ENCODE measurements at regions not wholly inside any gene's neighbourhood (a gene's known extent, or its start where the extent isn't known, plus 50 kb on each side); places are given as distances from the start of the nearest gene placed in this dataset.

DNA sequence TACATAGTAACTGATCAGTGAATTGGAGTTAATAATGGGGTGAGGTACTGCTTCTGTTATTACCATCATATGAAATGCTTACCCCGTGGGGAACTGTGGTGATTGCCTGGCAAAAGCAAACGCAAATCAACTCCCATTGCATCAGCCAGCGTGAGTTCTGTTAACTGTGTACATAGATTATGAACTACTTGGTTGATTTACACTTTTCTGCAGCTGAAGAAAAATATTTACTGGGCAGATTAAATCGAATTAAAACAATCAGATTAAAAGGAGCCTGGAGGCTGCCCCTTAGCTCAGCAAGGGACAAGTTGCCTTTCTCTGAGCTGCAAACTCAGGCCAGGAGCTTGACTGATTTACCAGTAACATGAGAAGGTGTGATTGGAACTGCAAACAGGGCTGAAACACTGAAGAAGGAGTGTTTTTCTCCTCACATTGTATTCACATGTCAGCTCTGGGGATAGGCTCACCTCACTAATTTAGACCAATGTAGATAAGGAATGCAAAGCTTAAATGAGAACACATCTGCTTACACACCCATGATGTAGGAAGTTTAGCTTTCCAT, 220.1 kb downstream of the OSR1 start:
- no peak for DNase-seq (ENCODE audit: low spot score)

DNA sequence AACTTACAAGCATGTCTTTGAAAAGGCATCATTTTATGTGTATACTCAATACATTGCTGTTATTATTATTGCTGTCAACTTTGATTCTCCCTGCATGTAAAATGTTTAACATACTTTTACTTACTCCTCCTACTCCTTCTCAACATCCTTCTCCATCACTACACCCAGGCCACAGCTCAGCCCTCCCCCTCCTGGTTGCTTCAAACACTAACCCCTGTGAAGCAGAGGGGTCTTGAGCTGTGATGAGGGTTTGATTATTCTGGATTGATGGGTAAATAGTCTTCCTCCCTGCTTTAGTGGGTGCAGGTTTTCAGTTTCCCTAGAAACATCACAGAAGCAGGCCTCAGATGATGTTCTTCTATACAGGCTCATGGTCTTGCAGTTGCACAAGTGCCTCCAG, 221.0 kb downstream of the OSR1 start:
- no peak for DNase-seq (ENCODE audit: low spot score)

DNA sequence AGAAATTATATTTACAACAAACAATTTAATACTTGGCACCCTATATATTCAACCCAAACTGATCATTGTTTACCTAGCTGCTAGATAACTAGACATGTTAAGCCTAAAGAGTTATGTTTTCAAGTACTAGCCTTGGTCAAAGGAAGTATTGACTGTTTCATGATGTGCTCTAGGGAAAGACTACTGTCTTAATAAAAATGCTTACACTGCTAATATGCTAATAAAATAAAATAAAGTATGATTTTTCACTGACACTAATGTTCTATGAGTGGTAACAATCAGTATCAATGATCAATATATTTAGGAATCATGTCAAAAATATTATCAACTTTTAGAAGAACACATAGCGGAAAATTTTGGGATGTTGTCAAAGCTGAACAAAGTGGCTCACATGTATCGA, 225.5 kb downstream of the OSR1 start:
- DNase-seq (ENCODE audit: low spot score): no peak

DNA sequence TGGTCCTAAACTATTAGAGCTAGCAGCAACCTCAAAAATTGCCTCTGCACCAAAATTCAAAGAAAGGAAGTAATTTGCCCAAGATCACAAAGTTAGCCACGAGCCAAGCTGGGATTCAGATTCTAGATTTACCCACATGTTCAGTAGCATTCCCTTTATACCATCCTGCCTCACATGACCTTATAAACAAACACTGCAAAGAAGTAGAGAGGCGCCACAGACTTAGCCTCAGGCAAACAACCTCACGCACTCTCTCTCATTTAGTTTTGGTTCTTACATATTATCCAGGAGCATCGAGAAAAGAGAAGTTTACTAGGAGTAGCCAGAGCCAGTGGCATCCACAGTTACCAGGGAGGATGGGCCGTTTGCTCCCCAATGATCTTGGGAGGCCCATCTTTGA, 226.6 kb downstream of the OSR1 start:
- DNase-seq (ENCODE audit: low spot score): no peak

DNA sequence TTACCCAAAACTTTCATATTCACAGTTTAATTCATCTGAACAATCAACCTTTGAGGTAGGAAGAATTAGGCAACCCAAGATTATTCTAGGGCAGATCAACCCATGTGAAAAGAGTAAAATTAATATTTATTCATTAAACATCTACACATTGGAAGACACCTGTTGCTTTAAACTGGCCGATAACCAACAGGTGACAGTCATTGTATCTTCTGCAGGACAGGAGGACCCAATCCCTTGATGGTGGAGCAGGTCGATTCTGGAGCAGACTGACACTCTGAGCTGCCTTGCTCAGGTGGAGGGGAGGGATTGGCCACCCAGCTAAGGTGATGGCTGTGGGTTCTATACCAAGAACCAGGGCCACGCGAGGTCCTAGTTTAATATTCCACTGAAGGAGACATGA, 230.3 kb downstream of the OSR1 start:
- DNase-seq (ENCODE audit: low spot score): no peak

DNA sequence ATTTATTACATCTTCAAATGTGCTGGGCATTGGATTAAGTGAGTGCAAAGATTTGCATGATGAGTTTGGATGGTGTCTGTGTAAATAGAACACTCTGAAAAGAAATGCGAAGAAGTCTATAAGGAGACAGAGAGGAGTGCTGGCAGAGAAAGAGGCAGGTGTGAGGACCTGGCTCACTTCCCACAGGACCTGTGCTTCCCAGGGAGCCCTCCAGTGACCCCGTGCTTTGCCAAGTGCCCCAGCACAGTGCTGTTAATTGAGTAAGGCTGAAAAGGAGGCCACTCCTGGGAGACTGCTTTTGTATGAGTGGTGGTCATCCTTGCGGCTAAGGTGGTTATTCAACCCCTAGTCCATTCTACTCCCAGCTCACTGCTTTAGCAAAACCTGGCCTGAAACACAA, 230.8 kb downstream of the OSR1 start:
- no peak for DNase-seq (ENCODE audit: low spot score)

DNA sequence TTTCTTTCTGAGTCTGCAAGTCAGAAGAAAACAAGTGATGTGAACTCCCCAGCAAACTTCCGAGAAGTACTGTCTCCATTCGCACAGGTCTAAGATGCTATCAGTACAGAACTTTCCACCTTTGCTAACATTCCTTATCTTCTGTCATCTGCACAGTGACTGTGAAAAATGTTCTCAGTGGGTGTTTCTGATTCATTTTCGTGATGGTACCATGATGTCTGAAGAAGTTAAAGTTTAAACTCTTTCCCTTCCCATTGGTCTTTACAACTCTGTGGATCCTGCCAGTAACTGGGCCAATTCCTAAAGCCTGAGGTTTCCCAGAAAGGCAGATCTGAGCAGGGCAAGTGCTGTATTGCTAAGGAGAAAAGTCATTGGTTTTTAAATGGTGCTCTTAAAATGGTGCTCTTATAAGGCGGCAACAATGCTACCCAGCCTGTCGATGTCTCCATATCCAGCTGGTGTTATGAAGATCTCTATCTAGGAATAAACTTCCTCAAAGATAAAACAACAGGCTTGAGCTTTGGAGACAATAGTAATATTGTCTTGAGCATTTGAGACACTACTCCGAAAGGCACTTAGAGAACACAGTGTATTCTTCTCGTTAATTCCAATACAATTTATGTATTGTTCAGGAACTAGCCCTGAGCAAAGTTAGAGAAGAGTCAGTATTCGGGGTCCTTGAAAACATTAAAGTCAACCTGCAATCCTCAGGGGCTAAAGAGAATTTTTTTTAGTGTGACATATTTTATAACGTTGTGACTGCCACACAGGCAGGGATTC, 232.3 kb downstream of the OSR1 start:
- DNase-seq (ENCODE audit: low spot score): no peak

DNA sequence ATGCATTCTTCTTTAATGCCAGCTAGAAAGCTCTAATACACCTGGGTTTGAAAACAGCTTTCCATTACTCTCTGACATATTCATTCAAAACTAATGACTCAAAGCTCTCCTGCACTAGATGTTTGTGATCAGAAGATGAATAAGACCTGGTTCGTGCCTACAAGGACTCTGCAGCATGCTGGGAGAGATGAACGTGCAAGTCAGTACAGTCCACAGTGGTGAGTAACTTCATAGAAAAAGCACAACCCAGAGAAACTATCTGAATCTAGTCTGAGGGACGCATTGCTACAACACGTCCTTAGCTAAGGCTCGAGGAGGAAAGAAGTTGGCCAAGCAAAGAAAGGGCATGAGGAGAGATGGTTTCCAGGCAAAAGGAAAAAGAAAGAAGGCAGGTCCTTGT, 234.3 kb downstream of the OSR1 start:
- DNase-seq (ENCODE audit: low spot score): no peak

DNA sequence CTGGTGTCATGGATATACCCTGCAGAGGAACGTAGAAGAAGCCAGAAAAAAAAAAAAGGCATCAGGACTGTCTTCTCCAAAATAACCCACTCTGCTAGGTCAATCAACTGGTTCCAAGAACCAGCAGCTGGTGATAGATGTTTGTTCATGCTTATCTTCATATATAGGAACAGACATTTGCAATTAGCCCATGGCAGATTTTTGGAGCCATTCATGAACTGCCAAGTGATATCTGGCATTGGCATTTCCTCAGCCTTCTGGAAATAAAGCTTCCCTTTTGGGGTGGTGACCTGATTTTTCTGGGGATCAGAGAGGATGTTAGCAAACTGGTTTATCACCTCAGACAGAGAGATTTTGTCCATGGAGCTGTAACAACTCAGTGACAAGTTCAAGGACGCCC, 234.9 kb downstream of the OSR1 start:
- no peak for DNase-seq (ENCODE audit: low spot score)

DNA sequence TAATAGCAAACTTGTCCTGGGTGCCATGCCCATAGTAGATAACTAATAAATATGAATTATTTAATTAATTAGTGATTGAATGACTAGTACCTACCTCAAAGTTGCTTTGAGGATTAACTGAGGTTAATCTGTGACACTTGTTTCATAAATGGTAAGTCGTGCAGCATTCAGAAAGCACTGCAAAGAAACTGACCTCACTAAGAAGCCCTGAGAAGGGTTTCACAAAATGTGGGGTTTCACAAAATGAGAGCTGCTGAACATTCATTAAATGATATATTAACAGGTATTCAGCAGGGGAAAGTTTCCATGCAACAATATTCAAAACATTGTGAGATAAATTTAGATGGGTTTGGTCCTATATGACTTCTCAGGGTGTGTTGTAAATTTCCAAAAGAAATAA, 236.2 kb downstream of the OSR1 start:
- no peak for DNase-seq (ENCODE audit: low spot score)

DNA sequence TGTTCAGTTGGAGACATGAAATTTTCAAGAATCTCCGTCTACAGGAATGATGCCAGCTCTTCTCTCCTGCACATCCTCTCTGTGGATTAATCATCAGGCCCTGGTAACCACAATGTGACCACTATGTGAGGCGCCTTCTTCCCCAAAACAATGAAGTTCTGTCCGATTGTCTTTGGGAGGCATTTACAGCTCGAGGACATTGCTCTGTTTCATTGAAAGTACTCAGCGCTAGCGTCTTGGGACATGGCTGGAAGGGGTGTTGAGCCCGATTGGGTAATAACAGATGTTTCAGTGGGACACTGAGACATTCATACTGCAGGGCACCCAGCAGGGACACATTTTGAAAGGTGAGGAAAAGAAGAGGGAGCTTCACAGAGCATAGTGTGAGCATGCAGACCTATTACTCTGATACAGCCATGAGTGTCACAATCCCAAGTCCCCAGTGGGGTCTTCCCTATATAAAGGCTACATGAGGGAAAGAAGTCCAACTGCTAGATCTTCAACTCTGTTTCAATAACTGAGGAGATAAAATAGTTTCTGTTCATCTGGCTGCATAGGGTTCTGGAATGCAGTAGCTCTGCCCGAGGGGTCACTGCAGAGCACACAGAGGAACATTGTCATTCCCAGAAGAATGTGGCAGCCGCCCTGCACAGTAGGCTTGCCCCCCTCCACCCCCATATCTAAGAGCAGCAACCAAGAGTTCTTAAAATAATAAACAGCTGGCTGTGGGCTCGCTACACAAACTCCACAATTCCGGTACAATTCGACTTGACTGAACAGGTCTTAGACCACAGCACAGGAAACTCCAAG, 237.3 kb downstream of the OSR1 start:
- DNase-seq (ENCODE audit: low spot score): no peak

DNA sequence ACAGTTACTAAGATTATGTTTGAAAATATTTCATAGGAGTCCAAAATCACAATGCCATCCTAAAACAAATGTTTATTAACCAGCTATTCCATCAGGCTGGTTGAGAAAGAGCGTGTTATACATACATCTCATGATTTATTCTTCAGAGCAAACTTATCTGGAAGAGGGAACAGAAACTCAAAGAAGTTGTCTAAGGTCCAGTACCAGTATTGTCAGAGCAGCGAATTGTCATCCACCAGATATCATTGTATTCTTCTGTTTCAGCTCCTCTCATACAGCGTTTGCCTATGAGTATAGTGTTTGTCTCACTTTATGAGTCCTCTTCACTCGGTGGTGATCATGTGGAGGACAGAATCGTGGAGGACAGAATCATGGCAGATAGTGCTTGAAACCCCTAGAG, 238.2 kb downstream of the OSR1 start:
- DNase-seq (ENCODE audit: low spot score): no peak

DNA sequence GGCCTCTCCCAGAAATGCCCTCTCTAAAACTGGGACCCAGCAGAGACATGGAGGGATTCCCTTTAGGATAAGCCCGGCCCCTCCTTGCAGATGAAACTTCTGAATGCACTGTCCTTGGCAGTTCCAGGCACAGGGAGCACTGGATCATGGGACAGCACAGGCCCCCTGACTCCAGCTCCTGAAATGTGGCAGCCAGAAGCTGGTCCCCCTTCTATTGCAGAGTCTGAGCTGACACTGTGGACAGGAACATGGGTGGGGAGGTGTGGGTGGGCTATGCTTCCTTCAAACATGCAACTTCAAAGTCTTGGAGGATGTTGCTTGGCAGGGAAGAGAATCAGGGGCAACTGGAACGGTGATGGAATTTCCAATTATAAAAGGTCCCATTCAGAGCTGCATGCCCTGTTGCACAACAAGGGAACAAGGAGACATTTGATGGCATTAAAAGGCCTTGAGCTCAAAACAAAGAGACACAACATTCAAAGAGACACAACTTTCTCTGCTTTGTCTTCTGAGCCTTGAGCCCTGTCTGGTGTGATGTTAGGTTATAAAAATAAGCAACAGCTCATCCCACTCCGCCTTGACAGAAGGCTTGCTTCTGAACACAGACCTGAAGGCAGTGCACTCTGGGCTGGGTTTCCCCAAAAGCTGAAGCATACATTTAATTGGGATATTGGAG, 239.0 kb downstream of the OSR1 start:
- no peak for DNase-seq (ENCODE audit: low spot score)

DNA sequence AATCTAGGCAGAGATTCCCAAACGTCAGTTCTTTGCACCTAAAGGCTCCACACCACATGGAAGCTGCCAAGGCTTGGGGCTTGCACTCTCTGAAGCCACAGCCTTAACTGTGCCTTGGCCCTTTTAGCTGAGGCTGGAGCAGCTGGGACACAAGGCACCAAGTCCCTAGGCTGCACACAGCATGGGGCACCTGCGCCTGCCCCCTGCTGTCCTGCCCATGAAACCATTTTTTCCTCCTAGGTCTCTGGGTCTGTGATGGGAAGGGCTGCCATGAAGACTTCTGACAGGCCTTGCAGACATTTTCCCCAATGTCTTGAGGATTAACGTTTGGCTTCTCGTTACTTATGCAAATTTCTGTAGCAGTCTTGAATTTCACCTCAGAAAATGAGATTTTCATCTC, 241.5 kb downstream of the OSR1 start:
- DNase-seq (ENCODE audit: low spot score): no peak

DNA sequence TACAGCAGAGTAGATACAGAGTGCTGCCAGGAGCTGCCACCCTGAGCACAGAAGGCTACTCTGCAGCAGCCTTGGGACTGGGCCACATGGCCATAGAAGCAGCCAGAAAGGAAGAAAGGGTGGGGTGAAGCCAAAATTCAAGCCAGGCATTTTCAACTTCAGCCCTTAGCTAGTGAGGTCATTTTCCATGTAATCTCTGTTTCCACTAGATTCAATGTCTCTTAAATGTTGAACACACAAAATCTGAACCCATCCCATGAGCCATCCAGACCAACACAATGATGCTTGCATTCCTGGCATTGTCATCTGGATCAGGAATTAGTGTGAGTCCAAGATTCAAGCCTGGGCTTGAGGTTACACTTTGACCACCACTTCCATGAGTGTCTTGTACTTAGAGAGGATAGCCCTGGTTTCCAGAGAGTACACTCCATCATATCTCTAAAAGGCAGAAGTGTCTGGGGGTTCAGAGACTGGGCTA, 243.6 kb downstream of the OSR1 start:
- DNase-seq (ENCODE audit: low spot score): no peak

DNA sequence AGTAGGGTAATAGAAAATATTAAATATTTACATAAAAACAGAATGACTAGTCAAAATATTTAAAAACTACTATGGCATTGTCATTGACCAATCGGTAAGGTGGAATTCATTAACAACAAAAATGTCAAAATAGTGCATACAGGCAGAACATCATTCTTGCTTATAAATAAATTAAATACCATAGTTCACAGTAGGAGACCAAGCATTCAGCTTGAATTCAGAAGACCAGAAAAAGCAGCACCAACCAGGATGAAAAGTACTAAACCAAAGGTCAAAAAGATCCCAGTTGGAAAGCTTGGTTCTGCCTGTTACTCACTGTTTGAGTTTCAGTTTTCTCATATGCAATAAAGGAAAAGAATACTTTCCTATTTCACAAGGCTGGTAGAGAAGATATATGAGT, 244.3 kb downstream of the OSR1 start:
- no peak for DNase-seq (ENCODE audit: low spot score)

DNA sequence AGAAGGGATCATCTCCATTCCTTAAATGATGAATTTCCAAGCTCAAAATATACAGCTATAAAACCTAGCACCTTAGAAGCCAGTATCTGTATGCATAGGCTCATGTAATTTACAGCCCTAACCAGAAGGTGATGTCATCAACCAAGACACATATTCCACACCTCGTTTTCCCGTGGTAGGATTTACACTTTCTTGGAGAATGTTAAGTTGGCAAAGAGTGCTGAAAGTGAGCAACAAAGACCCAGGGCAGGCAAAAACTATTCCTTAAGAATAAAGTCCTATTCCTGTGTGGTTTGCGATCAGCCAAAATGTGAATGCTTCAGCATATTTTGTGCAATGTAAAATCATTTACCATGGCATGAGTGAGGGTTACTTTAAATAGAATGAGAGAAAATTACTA, 247.1 kb downstream of the OSR1 start:
- no peak for DNase-seq (ENCODE audit: low spot score)

DNA sequence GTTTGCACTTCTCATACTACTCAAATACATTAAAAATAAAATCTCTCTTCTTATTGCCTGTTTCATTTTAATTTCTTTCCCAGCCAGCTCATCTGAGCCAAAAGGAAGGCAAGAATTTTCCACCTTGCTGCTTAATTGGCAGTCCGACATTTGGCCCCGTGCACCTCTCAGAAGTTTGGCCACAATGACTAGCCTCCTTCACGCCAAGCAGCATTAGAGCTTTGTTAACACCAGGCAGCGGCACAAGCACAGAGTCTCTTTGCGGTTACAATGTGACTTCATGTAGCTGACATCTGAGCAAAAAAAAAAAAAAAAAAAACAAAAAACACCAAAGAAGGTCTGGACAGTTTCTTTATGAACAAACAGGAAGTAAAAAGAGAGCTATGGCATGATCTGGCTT, 248.9 kb downstream of the OSR1 start:
- DNase-seq (ENCODE audit: low spot score): no peak

DNA sequence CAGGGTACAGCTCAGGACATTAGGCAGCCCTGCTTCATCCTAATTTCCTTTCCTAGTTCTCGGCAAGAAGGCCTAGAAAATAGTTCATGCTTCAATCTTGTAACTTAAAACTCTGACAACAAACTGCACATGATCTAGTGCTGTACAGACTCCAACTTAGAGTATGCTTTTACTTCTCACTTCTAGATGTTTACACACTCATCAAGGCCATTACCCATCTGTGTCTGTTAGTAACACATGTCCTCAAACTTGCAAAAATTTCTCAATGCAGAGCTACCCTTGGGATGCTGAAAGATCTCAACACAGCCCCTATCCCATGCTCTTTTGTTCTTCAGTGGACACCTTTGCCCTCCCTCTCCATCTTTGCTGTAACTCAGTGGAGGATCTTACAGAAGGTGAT, 252.0 kb downstream of the OSR1 start:
- DNase-seq (ENCODE audit: low spot score): no peak

DNA sequence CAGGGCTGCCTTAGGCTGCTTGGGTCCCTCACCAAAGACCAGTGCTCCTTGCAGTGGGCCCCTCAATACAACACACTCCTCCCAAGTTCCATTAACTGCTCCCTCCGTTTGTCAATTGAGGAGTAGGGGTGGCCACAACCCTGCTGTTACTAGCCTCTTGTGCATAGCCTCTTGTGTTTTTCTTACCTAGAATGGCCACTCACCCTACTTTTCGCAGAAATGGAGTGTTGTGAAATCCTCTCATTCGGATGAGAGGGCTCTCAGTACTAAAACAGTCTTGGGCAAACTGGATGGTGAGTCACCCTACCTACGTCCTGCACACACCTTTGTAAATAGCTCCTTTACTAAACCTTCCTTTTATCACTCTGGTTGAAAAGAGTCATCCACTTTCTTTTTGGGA, 253.9 kb downstream of the OSR1 start:
- DNase-seq (ENCODE audit: low spot score): peak; percentile 6

DNA sequence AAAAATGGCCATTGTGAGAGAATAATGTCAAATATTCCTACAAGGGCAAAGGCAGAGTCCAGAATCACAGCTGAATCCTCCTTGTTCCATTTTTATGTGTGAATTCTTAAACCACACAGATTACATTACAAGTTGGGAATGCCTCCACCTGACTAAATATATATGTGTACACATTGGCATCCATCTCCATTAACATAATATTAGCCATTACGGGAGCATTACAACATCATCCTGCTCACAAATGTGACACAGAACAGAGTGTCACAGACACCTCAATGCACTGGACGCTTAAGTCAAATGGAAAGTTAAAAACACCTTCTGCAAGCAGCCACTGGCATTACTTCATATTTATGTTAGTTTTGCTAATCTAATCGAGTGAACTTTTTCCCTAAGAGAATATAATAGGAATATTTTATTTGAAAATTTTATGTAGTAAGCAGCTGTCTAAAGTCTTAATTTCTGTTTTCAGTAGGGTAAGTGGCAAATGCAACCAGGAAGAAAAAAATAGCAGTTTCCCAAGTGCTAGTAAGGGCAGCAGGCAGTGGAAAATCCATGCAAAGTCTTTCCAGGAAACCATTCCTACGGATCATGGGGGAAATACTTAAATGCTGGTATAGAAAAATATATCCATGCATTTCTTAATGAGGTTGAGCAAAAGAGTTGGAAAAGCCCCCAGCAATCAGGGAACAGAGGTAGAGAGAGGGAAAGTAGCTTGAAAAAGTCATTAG, 255.6 kb downstream of the OSR1 start:
- DNase-seq (ENCODE audit: low spot score): no peak

DNA sequence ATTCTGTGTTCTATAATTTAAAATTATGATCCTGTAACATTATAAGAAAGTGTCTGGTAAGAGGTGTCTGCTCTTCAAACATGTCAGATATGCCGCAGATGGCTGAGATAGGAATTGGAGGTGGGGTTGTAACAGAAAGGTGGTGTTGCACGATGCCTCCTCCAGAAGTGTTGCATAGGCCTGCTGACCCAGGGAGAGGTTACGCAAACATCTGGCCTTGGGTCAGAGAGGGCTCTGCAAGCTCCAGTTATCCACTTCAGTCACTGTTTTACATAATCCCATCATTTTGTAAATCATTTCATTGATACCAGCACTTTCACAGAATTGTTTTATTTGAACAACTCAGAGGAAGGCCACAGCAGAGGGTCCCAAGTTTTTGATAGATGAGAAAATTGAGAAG, 256.5 kb downstream of the OSR1 start:
- DNase-seq (ENCODE audit: low spot score): no peak
